ENCODE measurements at regions not wholly inside any gene's neighbourhood (a gene's known extent, or its start where the extent isn't known, plus 50 kb on each side); places are given as distances from the start of the nearest gene placed in this dataset.

- TF ChIP-seq POLR2AphosphoS5 (IDR thresholded peaks at IDR 0.05) = no peak
- no peak for TF ChIP-seq CTCF (IDR thresholded peaks at IDR 0.05)
Measured at GRCh38 chr13:108069521-108070210, 145.7 kb downstream of the LIG4 start.

Data from breast epithelium (tissue), 3 donors.